Panc1 (cell line): ENCODE measurements at regions not wholly inside any gene's neighbourhood (a gene's known extent, or its start where the extent isn't known, plus 50 kb on each side); places are given as distances from the start of the nearest gene placed in this dataset.
"Not testable (repeated sequence)": the region's sequence is repeated elsewhere in the genome, so short reads cannot be mapped to it uniquely, and the experiment has no call there.

Experiments
- POLR2AphosphoS5 ChIP-seq: IDR thresholded peaks from 2 replicates; pipeline ENCODE4 v1.6.1; 2012; ENCODE audit warnings: mild to moderate bottlenecking, low read depth, low read length, moderate library complexity
- SIN3A ChIP-seq: IDR thresholded peaks from 2 replicates; pipeline ENCODE4 v1.6.1; 2012; ENCODE audit warnings: low read depth, mild to moderate bottlenecking, low read length, moderate library complexity, borderline replicate concordance; ENCODE audit not compliant: insufficient read depth
- TF ChIP-seq, protein P1 (sequence below): fragments of 450-650 bp; IDR thresholded peaks from 2 replicates; pipeline ENCODE4 v1.5.1; 2017; ENCODE audit warnings: mild to moderate bottlenecking
- TF ChIP-seq, protein P2 (sequence below), 2 experiments: IDR thresholded peaks; 2 replicates each; pipeline ENCODE4 v1.6.1; 2011 to 2012; ENCODE audit warnings: low read depth in 2 of 2, control low read depth in 1 of 2, low read length in 1 of 2, mild to moderate bottlenecking in 1 of 2, moderate library complexity in 1 of 2; ENCODE audit not compliant: insufficient read depth in 1 of 2

DNA sequence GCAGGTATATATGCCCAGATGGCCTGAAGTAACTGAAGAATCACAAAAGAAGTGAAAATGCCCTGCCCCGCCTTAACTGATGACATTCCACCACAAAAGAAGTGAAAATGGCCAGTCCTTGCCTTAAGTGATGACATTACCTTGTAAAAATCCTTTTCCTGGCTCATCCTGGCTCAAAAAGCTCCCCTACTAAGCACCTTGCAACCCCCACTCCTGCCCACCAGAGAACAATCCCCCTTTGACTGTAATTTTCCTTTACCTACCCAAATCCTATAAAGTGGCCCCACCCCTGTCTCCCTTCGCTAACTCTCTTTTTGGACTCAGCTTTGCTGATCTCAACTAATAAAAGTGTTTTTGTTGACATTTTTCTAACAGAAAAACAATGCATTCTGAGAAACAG is 385.4 kb upstream of the CXADR start:
- TF ChIP-seq, protein P1, sequence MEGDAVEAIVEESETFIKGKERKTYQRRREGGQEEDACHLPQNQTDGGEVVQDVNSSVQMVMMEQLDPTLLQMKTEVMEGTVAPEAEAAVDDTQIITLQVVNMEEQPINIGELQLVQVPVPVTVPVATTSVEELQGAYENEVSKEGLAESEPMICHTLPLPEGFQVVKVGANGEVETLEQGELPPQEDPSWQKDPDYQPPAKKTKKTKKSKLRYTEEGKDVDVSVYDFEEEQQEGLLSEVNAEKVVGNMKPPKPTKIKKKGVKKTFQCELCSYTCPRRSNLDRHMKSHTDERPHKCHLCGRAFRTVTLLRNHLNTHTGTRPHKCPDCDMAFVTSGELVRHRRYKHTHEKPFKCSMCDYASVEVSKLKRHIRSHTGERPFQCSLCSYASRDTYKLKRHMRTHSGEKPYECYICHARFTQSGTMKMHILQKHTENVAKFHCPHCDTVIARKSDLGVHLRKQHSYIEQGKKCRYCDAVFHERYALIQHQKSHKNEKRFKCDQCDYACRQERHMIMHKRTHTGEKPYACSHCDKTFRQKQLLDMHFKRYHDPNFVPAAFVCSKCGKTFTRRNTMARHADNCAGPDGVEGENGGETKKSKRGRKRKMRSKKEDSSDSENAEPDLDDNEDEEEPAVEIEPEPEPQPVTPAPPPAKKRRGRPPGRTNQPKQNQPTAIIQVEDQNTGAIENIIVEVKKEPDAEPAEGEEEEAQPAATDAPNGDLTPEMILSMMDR: not testable (repeated sequence)
- not testable (repeated sequence) for TF ChIP-seq SIN3A, POLR2AphosphoS5
- TF ChIP-seq, protein P2, sequence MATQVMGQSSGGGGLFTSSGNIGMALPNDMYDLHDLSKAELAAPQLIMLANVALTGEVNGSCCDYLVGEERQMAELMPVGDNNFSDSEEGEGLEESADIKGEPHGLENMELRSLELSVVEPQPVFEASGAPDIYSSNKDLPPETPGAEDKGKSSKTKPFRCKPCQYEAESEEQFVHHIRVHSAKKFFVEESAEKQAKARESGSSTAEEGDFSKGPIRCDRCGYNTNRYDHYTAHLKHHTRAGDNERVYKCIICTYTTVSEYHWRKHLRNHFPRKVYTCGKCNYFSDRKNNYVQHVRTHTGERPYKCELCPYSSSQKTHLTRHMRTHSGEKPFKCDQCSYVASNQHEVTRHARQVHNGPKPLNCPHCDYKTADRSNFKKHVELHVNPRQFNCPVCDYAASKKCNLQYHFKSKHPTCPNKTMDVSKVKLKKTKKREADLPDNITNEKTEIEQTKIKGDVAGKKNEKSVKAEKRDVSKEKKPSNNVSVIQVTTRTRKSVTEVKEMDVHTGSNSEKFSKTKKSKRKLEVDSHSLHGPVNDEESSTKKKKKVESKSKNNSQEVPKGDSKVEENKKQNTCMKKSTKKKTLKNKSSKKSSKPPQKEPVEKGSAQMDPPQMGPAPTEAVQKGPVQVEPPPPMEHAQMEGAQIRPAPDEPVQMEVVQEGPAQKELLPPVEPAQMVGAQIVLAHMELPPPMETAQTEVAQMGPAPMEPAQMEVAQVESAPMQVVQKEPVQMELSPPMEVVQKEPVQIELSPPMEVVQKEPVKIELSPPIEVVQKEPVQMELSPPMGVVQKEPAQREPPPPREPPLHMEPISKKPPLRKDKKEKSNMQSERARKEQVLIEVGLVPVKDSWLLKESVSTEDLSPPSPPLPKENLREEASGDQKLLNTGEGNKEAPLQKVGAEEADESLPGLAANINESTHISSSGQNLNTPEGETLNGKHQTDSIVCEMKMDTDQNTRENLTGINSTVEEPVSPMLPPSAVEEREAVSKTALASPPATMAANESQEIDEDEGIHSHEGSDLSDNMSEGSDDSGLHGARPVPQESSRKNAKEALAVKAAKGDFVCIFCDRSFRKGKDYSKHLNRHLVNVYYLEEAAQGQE (IDR thresholded peaks at IDR 0.05; ENCODE audit: insufficient read depth in 1 of 2, low read depth in 2 of 2, low read length in 1 of 2): not testable (repeated sequence)
